OCI-LY7 (cell line): ENCODE measurements at regions not wholly inside any gene's neighbourhood (a gene's known extent, or its start where the extent isn't known, plus 50 kb on each side); places are given as distances from the start of the nearest gene placed in this dataset.

Experiments used
- BruUV-seq: library from RNA; stranded (reverse); fragments of 400-500 nt; replicated peaks from 2 replicates; lab custom pipeline; 2021; lab: Mats Ljungman, UMichigan
- CTCF ChIA-PET: fragments of 300-600 bp; sonication (Branson Sonifier 250); formaldehyde crosslinking; loops from one replicate; lab custom pipeline; 2022; ENCODE audit warnings: antibody characterized with exemption; ENCODE audit not compliant: unreplicated experiment; lab: Charles Lee
- POLR2A ChIA-PET: fragments of 300-600 bp; sonication (Branson Sonifier 250); formaldehyde crosslinking; loops from one replicate; lab custom pipeline; 2022; ENCODE audit warnings: antibody characterized with exemption; lab: Charles Lee
- DNase-seq: peaks from one replicate; pipeline ENCODE4 v3.0.0-alpha.2; 2015; ENCODE audit warnings: low spot score
- H2AFZ ChIP-seq: fragments of 200-600 bp; sonication (generic), shearing (Covaris generic); 2 replicates; pipeline ENCODE4 v1.6.1; 2014; ENCODE audit warnings: mild to moderate bottlenecking, antibody characterized with exemption, low read length, moderate library complexity
- H3K27ac ChIP-seq: fragments of 200-600 bp; sonication (generic); 2 replicates; pipeline ENCODE4 v1.5.1; 2014; ENCODE audit warnings: mixed run types, low read depth, mild to moderate bottlenecking, moderate library complexity, low read length, inconsistent platforms; ENCODE audit not compliant: poor library complexity, severe bottlenecking
- H3K36me3 ChIP-seq: fragments of 200-600 bp; sonication (generic); 2 replicates; pipeline ENCODE4 v1.6.1; 2014; ENCODE audit warnings: mild to moderate bottlenecking, antibody characterized with exemption, low read length, moderate library complexity, mixed read lengths; ENCODE audit not compliant: insufficient read depth
- H3K4me1 ChIP-seq: fragments of 200-600 bp; sonication (generic); 2 replicates; pipeline ENCODE4 v1.5.1; 2014; ENCODE audit warnings: mild to moderate bottlenecking, low read length; ENCODE audit not compliant: insufficient read depth, poor library complexity, severe bottlenecking
- H3K4me2 ChIP-seq: fragments of 200-600 bp; sonication (generic); 2 replicates; pipeline ENCODE4 v1.6.1; 2014; ENCODE audit warnings: mild to moderate bottlenecking, low read length
- H3K4me3 ChIP-seq: fragments of 200-600 bp; sonication (generic); 2 replicates; pipeline ENCODE4 v1.5.1; 2014; ENCODE audit warnings: mild to moderate bottlenecking, low read depth, low read length; ENCODE audit not compliant: poor library complexity, severe bottlenecking
- H3K79me2 ChIP-seq: fragments of 200-600 bp; sonication (generic); 2 replicates; pipeline ENCODE4 v1.6.1; 2016; ENCODE audit warnings: low read depth, mild to moderate bottlenecking, low read length, moderate library complexity, mixed read lengths; ENCODE audit not compliant: insufficient read depth
- H3K9me2 ChIP-seq: fragments of 200-600 bp; sonication (generic); 2 replicates; pipeline ENCODE4 v1.6.1; 2016; ENCODE audit warnings: mild to moderate bottlenecking, low read length, mixed read lengths; ENCODE audit not compliant: insufficient read depth
- H3K9me3 ChIP-seq: fragments of 200-600 bp; sonication (generic); 2 replicates; pipeline ENCODE4 v1.6.1; 2014; ENCODE audit warnings: mild to moderate bottlenecking, mixed run types, low read length, mixed read lengths
- H4K20me1 ChIP-seq: fragments of 200-600 bp; sonication (generic); 2 replicates; pipeline ENCODE4 v1.6.1; 2014; ENCODE audit warnings: mild to moderate bottlenecking, antibody characterized with exemption, low read length, moderate library complexity, mixed read lengths; ENCODE audit not compliant: insufficient read depth
- EZH2phosphoT487 ChIP-seq: fragments of 200-600 bp; sonication (generic); IDR thresholded peaks from 2 replicates; pipeline ENCODE4 v1.6.1; 2018; ENCODE audit warnings: low read depth, borderline replicate concordance, mild to moderate bottlenecking, mixed run types, antibody characterized with exemption, low read length, moderate library complexity, mixed read lengths
- intact Hi-C: fragments of 100-400 bp; cut with micrococcal nuclease; formaldehyde crosslinking; loops from one replicate; pipeline ENCODE4 v1.10.0; 2022; ENCODE audit not compliant: unreplicated experiment
- TF ChIP-seq, protein P1 (sequence below): fragments of 200-600 bp; sonication (generic); conservative IDR thresholded peaks from 2 replicates; pipeline ENCODE4 v1.5.1; 2014; ENCODE audit warnings: mild to moderate bottlenecking, antibody characterized with exemption, low read length, moderate library complexity, mixed read lengths

- intact Hi-C loops, result no loop called here
- H3K9me3 ChIP-seq, result no peaks in the 10 kb centered on the region
- DNase-seq, result no peak
- TF ChIP-seq, protein P1, sequence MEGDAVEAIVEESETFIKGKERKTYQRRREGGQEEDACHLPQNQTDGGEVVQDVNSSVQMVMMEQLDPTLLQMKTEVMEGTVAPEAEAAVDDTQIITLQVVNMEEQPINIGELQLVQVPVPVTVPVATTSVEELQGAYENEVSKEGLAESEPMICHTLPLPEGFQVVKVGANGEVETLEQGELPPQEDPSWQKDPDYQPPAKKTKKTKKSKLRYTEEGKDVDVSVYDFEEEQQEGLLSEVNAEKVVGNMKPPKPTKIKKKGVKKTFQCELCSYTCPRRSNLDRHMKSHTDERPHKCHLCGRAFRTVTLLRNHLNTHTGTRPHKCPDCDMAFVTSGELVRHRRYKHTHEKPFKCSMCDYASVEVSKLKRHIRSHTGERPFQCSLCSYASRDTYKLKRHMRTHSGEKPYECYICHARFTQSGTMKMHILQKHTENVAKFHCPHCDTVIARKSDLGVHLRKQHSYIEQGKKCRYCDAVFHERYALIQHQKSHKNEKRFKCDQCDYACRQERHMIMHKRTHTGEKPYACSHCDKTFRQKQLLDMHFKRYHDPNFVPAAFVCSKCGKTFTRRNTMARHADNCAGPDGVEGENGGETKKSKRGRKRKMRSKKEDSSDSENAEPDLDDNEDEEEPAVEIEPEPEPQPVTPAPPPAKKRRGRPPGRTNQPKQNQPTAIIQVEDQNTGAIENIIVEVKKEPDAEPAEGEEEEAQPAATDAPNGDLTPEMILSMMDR, result no peak
- TF ChIP-seq EZH2phosphoT487, result no peak
- BruUV-seq, result no TSS peak
- ChIA-PET CTCF (no interaction called here), POLR2A (interaction anchor here (0.6 kb wide), 2 partner anchors 92 to 1681 kb away, joined by 3 to 4 read pairs; no protein-coding TSS in a partner anchor)
- no peak overlapping the region for H3K27ac ChIP-seq
- H3K4me3 ChIP-seq, result no peak overlapping the region
- H3K9me2 ChIP-seq, result no peaks in the 10 kb centered on the region
- H2AFZ ChIP-seq, result no peak overlapping the region
- H3K36me3 ChIP-seq, result no peaks in the 10 kb centered on the region
- H4K20me1 ChIP-seq, result no peaks in the 10 kb centered on the region
- H3K4me2 ChIP-seq, result no peak overlapping the region
- H3K79me2 ChIP-seq, result no peaks in the 10 kb centered on the region
- no peaks in the 10 kb centered on the region for H3K4me1 ChIP-seq
These were observed 71.1 kb upstream of the FOXE1 start for GRCh38 chr9:97781902-97782301.

- no peak overlapping the region for H3K4me3 ChIP-seq
- TF ChIP-seq EZH2phosphoT487, result no peak
- TF ChIP-seq, protein P1, result no peak
- H3K36me3 ChIP-seq, result no peaks in the 10 kb centered on the region
- H3K79me2 ChIP-seq, result no peaks in the 10 kb centered on the region
- H3K4me2 ChIP-seq, result no peak overlapping the region
- no peak for DNase-seq
- BruUV-seq, result no TSS peak
- CTCF ChIA-PET, result no interaction called here
- intact Hi-C loops, result no loop called here
- no peaks in the 10 kb centered on the region for H4K20me1 ChIP-seq
- POLR2A ChIA-PET, result no interaction called here
- H3K9me3 ChIP-seq, result no peaks in the 10 kb centered on the region
- no peak overlapping the region for H2AFZ ChIP-seq
- no peak overlapping the region for H3K27ac ChIP-seq
- H3K9me2 ChIP-seq, result no peaks in the 10 kb centered on the region
- no peaks in the 10 kb centered on the region for H3K4me1 ChIP-seq
These were observed 66.7 kb upstream of the FOXE1 start for GRCh38 chr9:97786341-97786740.

DNA sequence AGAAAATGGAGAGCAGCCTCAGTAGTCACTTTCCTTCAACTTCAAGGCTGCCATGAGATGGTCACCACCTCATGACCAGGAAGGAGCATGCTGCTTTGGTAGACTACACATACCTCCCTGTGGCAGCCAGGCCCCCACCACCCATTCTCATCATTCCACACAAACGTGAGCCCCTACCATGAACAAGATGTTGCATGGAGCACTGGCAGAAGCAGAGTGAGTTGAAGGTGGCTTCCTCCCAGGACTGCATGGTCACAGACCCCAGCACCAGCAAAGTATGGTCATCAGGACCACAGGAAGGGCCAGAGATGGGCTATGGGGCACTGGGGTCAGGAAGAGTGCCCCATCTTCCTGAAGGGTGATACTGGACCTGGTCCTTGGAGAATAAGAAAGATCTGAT is 65.5 kb upstream of the FOXE1 start:
- CTCF ChIA-PET, result no interaction called here
- H3K9me3 ChIP-seq, result no peaks in the 10 kb centered on the region

More for the DNA sequence above, 65.5 kb upstream of the FOXE1 start:
- intact Hi-C loops, result no loop called here
- Histone ChIP-seq H3K9me2 (no peaks in the 10 kb centered on the region), H3K4me2 (no peak overlapping the region), H3K36me3 (no peaks in the 10 kb centered on the region), H3K79me2 (no peaks in the 10 kb centered on the region), H4K20me1 (no peaks in the 10 kb centered on the region), H3K27ac (no peak overlapping the region), H3K4me1 (no peaks in the 10 kb centered on the region), H2AFZ (no peak overlapping the region), H3K4me3 (no peak overlapping the region)
- no peak for TF ChIP-seq EZH2phosphoT487
- TF ChIP-seq, protein P1, result no peak
- POLR2A ChIA-PET, result no interaction called here
- DNase-seq, result no peak
- BruUV-seq, result no TSS peak
